OCI-LY3 (cell line): ENCODE measurements at regions not wholly inside any gene's neighbourhood (a gene's known extent, or its start where the extent isn't known, plus 50 kb on each side); places are given as distances from the start of the nearest gene placed in this dataset.
"Not testable (repeated sequence)": the region's sequence is repeated elsewhere in the genome, so short reads cannot be mapped to it uniquely, and the experiment has no call there.

Source experiments
- H2AFZ ChIP-seq: fragments of 200-600, 300-600 bp; shearing (Covaris generic); 2 replicates; pipeline ENCODE4 v1.6.0; 2014; ENCODE audit warnings: antibody characterized with exemption, low read depth, low read length
- H3K27ac ChIP-seq: fragments of 200-600, 300-600 bp; sonication (generic); 2 replicates; pipeline ENCODE4 v1.5.1; 2014; ENCODE audit warnings: mild to moderate bottlenecking, low read length, moderate library complexity, mixed read lengths
- H3K27me3 ChIP-seq: fragments of 200-600, 300-600 bp; sonication (generic); 2 replicates; pipeline ENCODE4 v1.6.1; 2014; ENCODE audit warnings: low read depth, low read length, mixed read lengths
- H3K36me3 ChIP-seq: fragments of 200-600, 300-600 bp; sonication (generic); replicated peaks from 2 replicates; pipeline ENCODE3; 2014; ENCODE audit warnings: low read depth, low read length, mixed read lengths
- H3K4me1 ChIP-seq: fragments of 300-600, 200-600 bp; sonication (generic); 2 replicates; pipeline ENCODE4 v1.6.1; 2014; ENCODE audit warnings: low read length, mixed read lengths
- H3K4me2 ChIP-seq: fragments of 200-600, 300-600 bp; sonication (generic); 2 replicates; pipeline ENCODE4 v1.6.1; 2014; ENCODE audit warnings: low read length, mixed read lengths
- H3K4me3 ChIP-seq: fragments of 300-600, 200-600 bp; sonication (generic); 2 replicates; pipeline ENCODE4 v1.5.1; 2014; ENCODE audit warnings: antibody characterized with exemption, mild to moderate bottlenecking, low read length, moderate library complexity
- H3K79me2 ChIP-seq: fragments of 300-600, 200-600 bp; shearing (Covaris generic); 2 replicates; pipeline ENCODE4 v1.6.1; 2014; ENCODE audit warnings: mild to moderate bottlenecking, low read length, mixed read lengths
- H3K9ac ChIP-seq: fragments of 300-600, 200-600 bp; shearing (Covaris generic); 2 replicates; pipeline ENCODE4 v1.6.0; 2014; ENCODE audit warnings: mild to moderate bottlenecking, low read length, moderate library complexity
- H3K9me3 ChIP-seq: fragments of 200-600, 300-600 bp; shearing (Covaris generic); 2 replicates; pipeline ENCODE4 v1.6.1; 2014; ENCODE audit warnings: low read length, mixed read lengths; ENCODE audit not compliant: insufficient read depth
- H4K20me1 ChIP-seq: fragments of 200-600, 300-600 bp; sonication (generic); 2 replicates; pipeline ENCODE4 v1.6.1; 2016; ENCODE audit warnings: low read length, mixed read lengths; ENCODE audit not compliant: insufficient read depth
- EZH2phosphoT487 ChIP-seq: fragments of 200-600 bp; shearing (Covaris generic); IDR thresholded peaks from 2 replicates; pipeline ENCODE4 v1.6.1; 2018; ENCODE audit warnings: antibody characterized with exemption, mixed run types, low read depth
- TF ChIP-seq, protein P1 (sequence below): fragments of 200-600, 300-600 bp; sonication (generic); IDR thresholded peaks from 2 replicates; pipeline ENCODE4 v1.5.1; 2014; ENCODE audit warnings: antibody characterized with exemption, low read length, low read depth

GRCh38 chr14:25444381-25444780 lies 394.4 kb upstream of the STXBP6 start:
- Histone ChIP-seq H3K9me3 (no peaks in the 10 kb centered on the region), H4K20me1 (no peaks in the 10 kb centered on the region), H3K79me2 (no peaks in the 10 kb centered on the region), H3K4me2 (no peak overlapping the region), H3K27me3 (no peaks in the 10 kb centered on the region; the same call in 1 of the 2 replicates), H2AFZ (no peak overlapping the region), H3K36me3 (no peaks in the 10 kb centered on the region), H3K4me1 (no peaks in the 10 kb centered on the region), H3K27ac (no peak overlapping the region), H3K4me3 (no peak overlapping the region), H3K9ac (no peak overlapping the region)
- TF ChIP-seq EZH2phosphoT487 = no peak
- TF ChIP-seq, protein P1, sequence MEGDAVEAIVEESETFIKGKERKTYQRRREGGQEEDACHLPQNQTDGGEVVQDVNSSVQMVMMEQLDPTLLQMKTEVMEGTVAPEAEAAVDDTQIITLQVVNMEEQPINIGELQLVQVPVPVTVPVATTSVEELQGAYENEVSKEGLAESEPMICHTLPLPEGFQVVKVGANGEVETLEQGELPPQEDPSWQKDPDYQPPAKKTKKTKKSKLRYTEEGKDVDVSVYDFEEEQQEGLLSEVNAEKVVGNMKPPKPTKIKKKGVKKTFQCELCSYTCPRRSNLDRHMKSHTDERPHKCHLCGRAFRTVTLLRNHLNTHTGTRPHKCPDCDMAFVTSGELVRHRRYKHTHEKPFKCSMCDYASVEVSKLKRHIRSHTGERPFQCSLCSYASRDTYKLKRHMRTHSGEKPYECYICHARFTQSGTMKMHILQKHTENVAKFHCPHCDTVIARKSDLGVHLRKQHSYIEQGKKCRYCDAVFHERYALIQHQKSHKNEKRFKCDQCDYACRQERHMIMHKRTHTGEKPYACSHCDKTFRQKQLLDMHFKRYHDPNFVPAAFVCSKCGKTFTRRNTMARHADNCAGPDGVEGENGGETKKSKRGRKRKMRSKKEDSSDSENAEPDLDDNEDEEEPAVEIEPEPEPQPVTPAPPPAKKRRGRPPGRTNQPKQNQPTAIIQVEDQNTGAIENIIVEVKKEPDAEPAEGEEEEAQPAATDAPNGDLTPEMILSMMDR = no peak

- H3K36me3 ChIP-seq, H3K9me3 ChIP-seq, H3K4me2 ChIP-seq, H3K79me2 ChIP-seq, H3K27me3 ChIP-seq, H2AFZ ChIP-seq, H4K20me1 ChIP-seq, H3K4me3 ChIP-seq, H3K4me1 ChIP-seq, H3K9ac ChIP-seq, H3K27ac ChIP-seq: not testable (repeated sequence)
Measured at GRCh38 chr14:25440382-25440781, 390.4 kb upstream of the STXBP6 start.

- Histone ChIP-seq H3K27me3 (no peaks in the 10 kb centered on the region), H3K4me2 (no peak overlapping the region), H3K9me3 (no peaks in the 10 kb centered on the region), H3K4me3 (no peak overlapping the region), H3K9ac (no peak overlapping the region), H4K20me1 (no peaks in the 10 kb centered on the region), H2AFZ (no peak overlapping the region), H3K79me2 (no peaks in the 10 kb centered on the region), H3K36me3 (no peaks in the 10 kb centered on the region), H3K4me1 (no peaks in the 10 kb centered on the region), H3K27ac (no peak overlapping the region)
- TF ChIP-seq EZH2phosphoT487 = no peak
- TF ChIP-seq, protein P1 = no peak
Measured at GRCh38 chr14:25436906-25437305, 387.0 kb upstream of the STXBP6 start.

DNA sequence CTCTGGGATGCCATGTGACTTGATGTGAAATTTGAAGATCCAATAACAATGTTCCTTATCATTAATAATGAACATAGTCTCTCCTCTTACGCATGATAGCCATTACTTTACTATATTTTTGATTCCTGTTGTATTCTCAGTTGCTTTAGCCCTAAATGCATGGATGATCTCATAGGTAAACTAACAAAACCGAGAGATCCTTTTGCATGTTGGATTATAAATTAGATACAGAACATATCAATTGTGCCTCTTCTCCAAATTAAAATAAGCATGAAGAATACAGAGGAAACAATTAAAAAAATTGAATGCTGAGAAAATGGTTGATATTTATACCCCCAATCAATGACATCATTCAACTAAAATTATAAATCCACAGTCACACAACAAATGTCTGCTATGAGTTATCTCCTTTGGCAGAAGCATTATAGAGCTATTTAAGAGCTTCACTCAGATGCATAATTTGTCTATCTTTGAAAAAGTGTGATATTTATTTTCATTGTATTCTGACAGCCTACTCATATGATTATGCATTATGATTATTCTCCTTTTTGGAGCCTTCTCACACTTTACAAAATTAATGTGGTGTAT lies 386.4 kb upstream of the STXBP6 start:
- H3K4me2 ChIP-seq = no peak overlapping the region

More for the DNA sequence above, 386.4 kb upstream of the STXBP6 start:
- Histone ChIP-seq H3K4me1 (no peaks in the 10 kb centered on the region), H3K9ac (no peak overlapping the region), H2AFZ (no peak overlapping the region), H3K36me3 (no peaks in the 10 kb centered on the region), H4K20me1 (no peaks in the 10 kb centered on the region), H3K9me3 (no peaks in the 10 kb centered on the region), H3K79me2 (no peaks in the 10 kb centered on the region), H3K27me3 (no peaks in the 10 kb centered on the region), H3K27ac (no peak overlapping the region), H3K4me3 (no peak overlapping the region)
- TF ChIP-seq, protein P1 = no peak
- no peak for TF ChIP-seq EZH2phosphoT487
